CD14-positive monocyte (primary cell): ENCODE measurements at regions not wholly inside any gene's neighbourhood (a gene's known extent, or its start where the extent isn't known, plus 50 kb on each side); places are given as distances from the start of the nearest gene placed in this dataset.

Experiments used
- DNase-seq, 3 donors: peaks; one replicate each; pipeline ENCODE4 v3.0.0-alpha.2; 2011 to 2022
- H2AFZ ChIP-seq: 2 replicates; pipeline ENCODE4 v1.6.0; 2012; ENCODE audit warnings: mild to moderate bottlenecking, low read depth, low read length, inconsistent platforms; ENCODE audit not compliant: insufficient read depth, poor library complexity, severe bottlenecking
- H3K27ac ChIP-seq, 2 donors: 1 replicate in 1 of 2; 2 replicates in 1 of 2; pipeline ENCODE4 v1.5.1; 2012 to 2013; ENCODE audit warnings: low read length in 2 of 2, control low read depth in 1 of 2, inconsistent platforms in 1 of 2, low read depth in 1 of 2, mild to moderate bottlenecking in 1 of 2
- H3K27me3 ChIP-seq, 2 donors: one replicate each; pipeline versions ENCODE4 v1.6.0 to v1.6.1; 2011 to 2013; ENCODE audit warnings: low read length in 2 of 2; ENCODE audit not compliant: control insufficient read depth in 2 of 2, insufficient read depth in 2 of 2
- H3K36me3 ChIP-seq, 2 donors: replicated peaks in 1 of 2; 1 replicate in 1 of 2; 2 replicates in 1 of 2; pipeline versions ENCODE4 v1.5.1 to v1.6.1; 2012 to 2013; ENCODE audit warnings: low read length in 2 of 2, control low read depth in 1 of 2, inconsistent platforms in 1 of 2, mild to moderate bottlenecking in 1 of 2; ENCODE audit not compliant: insufficient read depth in 2 of 2, control insufficient read depth in 1 of 2
- H3K4me1 ChIP-seq, 2 donors: 1 replicate in 1 of 2; 2 replicates in 1 of 2; pipeline versions ENCODE4 v1.5.1 to v1.6.1; 2012 to 2013; ENCODE audit warnings: low read length in 2 of 2, control low read depth in 1 of 2, inconsistent platforms in 1 of 2, mild to moderate bottlenecking in 1 of 2, moderate library complexity in 1 of 2; ENCODE audit not compliant: insufficient read depth in 2 of 2, control insufficient read depth in 1 of 2
- H3K4me2 ChIP-seq: replicated peaks from 2 replicates; pipeline ENCODE3; 2012; ENCODE audit warnings: low read length, moderate library complexity, mild to moderate bottlenecking; ENCODE audit not compliant: poor library complexity, severe bottlenecking; ENCODE audit errors: extremely low read depth
- H3K4me3 ChIP-seq, 3 experiments: fragments of 200-600 bp in 1 of 3; sonication (generic) in 1 of 3; replicated peaks in 1 of 3; 1 replicate in 2 of 3; 2 replicates in 1 of 3; pipeline ENCODE4 v1.5.1; 2011 to 2013; ENCODE audit warnings: low read length in 3 of 3, mild to moderate bottlenecking in 3 of 3, control low read depth in 2 of 3, low read depth in 2 of 3, inconsistent platforms in 1 of 3, moderate library complexity in 1 of 3
- H3K79me2 ChIP-seq: 2 replicates; pipeline ENCODE4 v1.6.0; 2012; ENCODE audit warnings: mild to moderate bottlenecking, control low read depth, inconsistent platforms, low read length, moderate library complexity; ENCODE audit not compliant: insufficient read depth
- H3K9ac ChIP-seq: 2 replicates; pipeline ENCODE4 v1.6.0; 2017; ENCODE audit warnings: low read length, mild to moderate bottlenecking; ENCODE audit not compliant: insufficient read depth, poor library complexity, severe bottlenecking
- H3K9me3 ChIP-seq, 2 donors: replicated peaks in 1 of 2; 1 replicate in 1 of 2; 2 replicates in 1 of 2; pipeline versions ENCODE4 v1.5.1 to v1.6.1; 2012 to 2013; ENCODE audit warnings: low read length in 2 of 2, control low read depth in 1 of 2; ENCODE audit not compliant: control insufficient read depth in 1 of 2, insufficient read depth in 1 of 2
- H4K20me1 ChIP-seq: 2 replicates; pipeline ENCODE4 v1.6.0; 2012; ENCODE audit warnings: mild to moderate bottlenecking, low read length, control low read depth, moderate library complexity; ENCODE audit not compliant: insufficient read depth
- H3K27ac Mint-ChIP-seq, 7 donors: one replicate each; pipeline ENCODE4 v1.8.0; 2020; ENCODE audit warnings: mild to moderate bottlenecking in 7 of 7, mixed read lengths in 7 of 7, moderate library complexity in 6 of 7, inconsistent platforms in 2 of 7
- H3K27me3 Mint-ChIP-seq, 3 donors: one replicate each; pipeline ENCODE4 v1.8.0; 2021 to 2022; ENCODE audit warnings: low read depth in 3 of 3, mild to moderate bottlenecking in 3 of 3, mixed read lengths in 3 of 3, moderate library complexity in 3 of 3, inconsistent platforms in 1 of 3
- H3K36me3 Mint-ChIP-seq, 2 donors: one replicate each; pipeline ENCODE4 v1.8.0; 2020; ENCODE audit warnings: mixed read lengths in 2 of 2, inconsistent platforms in 1 of 2, mild to moderate bottlenecking in 1 of 2
- H3K4me1 Mint-ChIP-seq: one replicate; pipeline ENCODE4 v1.8.0; 2020; ENCODE audit warnings: mild to moderate bottlenecking, mixed read lengths
- H3K4me3 Mint-ChIP-seq, 2 donors: one replicate each; pipeline ENCODE4 v1.8.0; 2020; ENCODE audit warnings: mild to moderate bottlenecking in 2 of 2, mixed read lengths in 2 of 2, moderate library complexity in 1 of 2
- H3K9me3 Mint-ChIP-seq, 7 donors: one replicate each; pipeline ENCODE4 v1.8.0; 2020 to 2022; ENCODE audit warnings: mixed read lengths in 7 of 7, mild to moderate bottlenecking in 6 of 7, moderate library complexity in 6 of 7, inconsistent platforms in 2 of 7
- CTCF ChIP-seq: fragments of 200-600 bp; IDR thresholded peaks from one replicate; pipeline ENCODE4 v1.8.0; 2022; ENCODE audit warnings: antibody characterized with exemption, mild to moderate bottlenecking
- WGBS: methylation state at CpG from one replicate; pipeline ENCODE4 v1.1.5; 2013; ENCODE audit warnings: missing lambda C conversion rate; ENCODE audit not compliant: insufficient coverage; 5-methylcytosine and 5-hydroxymethylcytosine counted together
- intact Hi-C, 2 donors: fragments of 100-400 bp; cut with micrococcal nuclease; formaldehyde crosslinking; loops; one replicate each; pipeline versions ENCODE4 v1.15.0 to v1.15.1; 2023

DNA sequence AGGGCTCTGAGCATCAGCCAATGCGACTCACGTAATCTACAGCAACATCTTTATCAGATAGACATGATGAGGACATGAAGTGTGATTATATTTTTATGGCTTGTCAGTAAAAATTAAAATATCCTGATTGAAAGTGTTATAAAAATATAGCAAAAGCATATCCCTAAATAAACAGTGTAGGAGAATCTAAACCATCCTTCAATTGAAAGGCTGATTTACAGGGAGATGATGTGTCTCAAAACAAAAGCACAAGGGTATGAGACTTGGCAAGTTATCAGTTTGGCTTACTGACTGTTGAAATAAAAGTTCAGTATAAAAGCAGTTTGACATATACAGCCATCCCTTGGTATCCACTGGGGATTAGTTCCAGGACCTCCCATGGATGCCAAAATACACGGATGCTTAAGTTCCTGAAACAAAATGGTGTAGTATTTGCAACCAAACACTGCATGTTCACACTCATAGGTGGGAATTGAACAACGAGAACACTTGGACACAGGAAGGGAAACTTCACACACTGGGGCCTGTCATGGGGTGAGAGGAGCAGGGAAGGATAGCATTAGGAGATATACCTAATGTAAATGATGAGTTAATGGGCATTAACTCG, 149.9 kb upstream of the MAP1B start:
- Mint-ChIP-seq H3K9me3 (peaks cover 0 to 3% (median 0%) of the 10 kb centered on the region in 7 donors), H3K4me1 (no peaks in the 10 kb centered on the region), H3K36me3 (no peaks in the 10 kb centered on the region), H3K27ac (no peak overlapping the region), H3K27me3 (peaks cover 3 to 17% (median 5%) of the 10 kb centered on the region in 3 donors), H3K4me3 (no peak overlapping the region)
- no peaks in the 10 kb centered on the region for H3K36me3 ChIP-seq
- H2AFZ ChIP-seq = no peak overlapping the region
- TF ChIP-seq CTCF = no peak
- H3K4me1 ChIP-seq = no peaks in the 10 kb centered on the region
- H3K79me2 ChIP-seq = no peaks in the 10 kb centered on the region
- H3K4me3 ChIP-seq = no peak overlapping the region
- H3K9ac ChIP-seq = no peak overlapping the region
- no peak overlapping the region for H3K4me2 ChIP-seq
- no CpG with 5 or more reads among the region's 5 CpGs for WGBS
- intact Hi-C loops = no loop called here
- no peak for DNase-seq
- H3K27ac ChIP-seq = no peak overlapping the region
- H3K9me3 ChIP-seq = peaks cover 0 to 2% of the 10 kb centered on the region in 2 donors
- no peaks in the 10 kb centered on the region for H3K27me3 ChIP-seq
- no peaks in the 10 kb centered on the region for H4K20me1 ChIP-seq

DNA sequence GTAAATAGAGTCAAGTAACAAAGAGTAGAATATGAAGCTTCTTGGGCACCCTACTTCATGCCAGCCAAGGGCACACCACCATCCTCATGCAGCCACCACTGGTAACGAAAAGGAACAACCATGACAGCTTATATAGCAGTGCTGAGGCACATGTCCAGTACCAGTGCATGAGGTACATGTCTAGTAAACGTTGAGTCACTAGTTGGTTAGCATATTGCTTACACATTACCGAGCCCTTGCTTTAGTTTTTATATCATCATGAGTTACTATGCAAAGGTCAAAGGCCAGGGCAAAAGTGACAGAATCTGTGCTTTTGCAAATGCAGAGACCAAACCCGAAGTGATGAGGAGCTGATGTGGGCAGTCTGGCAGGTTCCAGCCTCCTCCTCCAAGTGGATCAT, 147.1 kb upstream of the MAP1B start:
- H3K79me2 ChIP-seq = no peaks in the 10 kb centered on the region
- H3K27ac ChIP-seq = no peak overlapping the region
- Mint-ChIP-seq H3K36me3 (no peaks in the 10 kb centered on the region), H3K9me3 (peaks cover 0 to 2% (median 0%) of the 10 kb centered on the region in 7 donors), H3K27me3 (peaks cover 2 to 13% (median 4%) of the 10 kb centered on the region in 3 donors), H3K4me3 (no peak overlapping the region), H3K4me1 (no peaks in the 10 kb centered on the region), H3K27ac (no peak overlapping the region)
- H3K27me3 ChIP-seq = no peaks in the 10 kb centered on the region
- no peak overlapping the region for H3K4me2 ChIP-seq
- no peaks in the 10 kb centered on the region for H4K20me1 ChIP-seq
- no peak for TF ChIP-seq CTCF
- H3K4me3 ChIP-seq = no peak overlapping the region
- H2AFZ ChIP-seq = no peak overlapping the region
- intact Hi-C loops = no loop called here
- no peak overlapping the region for H3K9ac ChIP-seq
- H3K36me3 ChIP-seq = no peaks in the 10 kb centered on the region
- no peaks in the 10 kb centered on the region for H3K9me3 ChIP-seq
- no peak for DNase-seq
- no peaks in the 10 kb centered on the region for H3K4me1 ChIP-seq
- 94% methylated on average over 3 of the region's 4 CpGs for WGBS
